ENCODE measurements at regions not wholly inside any gene's neighbourhood (a gene's known extent, or its start where the extent isn't known, plus 50 kb on each side); places are given as distances from the start of the nearest gene placed in this dataset.
A peak's percentile ranks its signal among the peaks of the same experiment; 100 is the strongest.

DNA sequence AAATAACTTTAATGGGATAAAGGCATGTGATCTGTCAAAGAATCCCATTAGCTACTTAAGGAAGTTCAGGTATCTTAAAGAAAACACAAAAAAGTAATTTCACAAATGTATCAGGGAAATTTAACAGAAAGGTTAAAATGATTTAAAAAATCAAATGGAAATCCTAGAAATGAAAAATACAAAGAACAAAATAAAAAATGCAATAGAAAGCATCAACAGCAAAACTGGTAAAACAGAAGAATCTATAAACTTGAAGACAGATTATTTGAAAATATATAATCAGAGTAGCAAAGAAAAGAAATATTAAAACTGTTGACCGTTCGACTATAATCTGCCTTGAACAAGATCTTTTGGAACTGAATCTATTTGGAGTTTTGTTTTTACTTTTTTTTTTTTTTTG, 279.4 kb upstream of the SYT1 start:
- DNase-seq (ENCODE audit: low read depth, low spot score): no peak

DNA sequence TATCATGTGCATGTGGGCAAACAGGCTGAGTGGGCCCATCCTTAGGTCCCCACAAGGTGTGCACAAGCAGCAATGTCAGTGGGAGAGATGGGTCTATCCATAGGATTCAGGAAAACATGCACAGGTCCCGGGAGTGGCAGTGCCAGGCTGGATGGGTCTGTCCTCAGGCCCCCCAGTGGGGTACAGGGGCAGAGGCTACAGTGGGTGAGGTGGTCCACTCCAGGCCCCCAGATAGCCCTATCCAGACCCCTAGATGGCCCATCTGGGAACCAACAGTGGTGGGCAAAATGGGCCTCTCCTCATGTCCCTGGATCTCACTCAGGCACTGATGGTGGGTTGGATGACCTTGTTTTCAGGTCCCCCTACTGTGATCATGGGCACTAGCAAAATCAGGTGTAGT, 277.8 kb upstream of the SYT1 start:
- no peak for DNase-seq (ENCODE audit: low read depth, low spot score)

DNA sequence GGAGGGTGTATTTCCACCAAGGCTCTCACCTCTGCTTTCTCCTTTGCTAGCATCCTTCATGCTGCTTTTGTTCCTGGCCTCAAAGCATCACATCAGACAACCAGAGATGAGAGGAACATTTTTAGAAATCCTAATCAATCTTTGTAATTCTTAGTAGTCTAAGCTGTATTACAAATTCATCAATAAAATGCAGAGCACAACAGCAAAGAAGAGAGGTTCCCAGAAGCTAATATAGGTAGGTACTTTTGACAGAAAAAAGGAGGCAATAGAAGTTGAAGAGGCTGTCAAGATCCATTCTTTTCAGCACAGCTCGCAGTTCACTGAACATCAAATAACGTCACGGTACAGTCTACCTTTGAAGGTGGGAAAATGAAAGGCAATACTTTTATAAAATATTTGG, 265.2 kb upstream of the SYT1 start:
- DNase-seq (ENCODE audit: low read depth, low spot score): no peak

DNA sequence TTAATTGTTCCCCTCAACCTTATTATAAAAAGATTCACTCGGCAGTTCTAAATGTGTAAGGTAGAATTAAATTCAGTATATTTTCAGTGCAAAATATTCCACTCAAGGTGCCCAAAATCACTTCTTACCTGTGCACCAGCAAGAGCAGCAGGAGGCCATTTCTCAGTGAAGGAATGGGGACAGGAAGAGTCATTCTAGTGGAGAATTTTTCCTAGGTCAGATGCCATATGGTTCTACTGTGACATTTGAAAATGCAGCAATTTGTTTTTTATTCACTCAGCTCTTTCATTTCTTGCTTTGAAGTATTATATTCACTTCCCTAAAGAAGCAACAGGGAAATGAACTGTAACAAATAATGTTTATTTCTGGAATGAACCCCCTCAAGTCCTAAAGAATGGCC, 264.0 kb upstream of the SYT1 start:
- DNase-seq (ENCODE audit: low read depth, low spot score): no peak

DNA sequence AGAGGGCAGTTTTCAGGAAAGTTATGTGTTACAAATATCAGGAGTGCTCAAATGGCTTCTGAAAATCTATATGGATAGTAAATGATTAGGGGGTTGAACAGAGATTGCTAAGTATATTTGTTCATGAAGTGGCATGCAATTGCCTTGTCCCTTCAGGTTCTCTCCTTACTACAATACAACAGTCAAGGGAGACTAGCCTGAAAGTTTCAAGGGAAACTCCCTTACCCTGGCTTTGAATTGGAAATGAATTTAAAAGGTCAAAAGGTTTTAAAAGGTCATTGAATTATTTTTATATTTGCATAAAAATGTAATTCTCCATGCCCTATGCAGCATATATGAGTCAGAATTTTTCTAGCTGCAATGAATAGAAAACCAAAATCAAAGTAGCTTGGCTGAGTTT, 253.1 kb upstream of the SYT1 start:
- DNase-seq (ENCODE audit: low read depth, low spot score): no peak

DNA sequence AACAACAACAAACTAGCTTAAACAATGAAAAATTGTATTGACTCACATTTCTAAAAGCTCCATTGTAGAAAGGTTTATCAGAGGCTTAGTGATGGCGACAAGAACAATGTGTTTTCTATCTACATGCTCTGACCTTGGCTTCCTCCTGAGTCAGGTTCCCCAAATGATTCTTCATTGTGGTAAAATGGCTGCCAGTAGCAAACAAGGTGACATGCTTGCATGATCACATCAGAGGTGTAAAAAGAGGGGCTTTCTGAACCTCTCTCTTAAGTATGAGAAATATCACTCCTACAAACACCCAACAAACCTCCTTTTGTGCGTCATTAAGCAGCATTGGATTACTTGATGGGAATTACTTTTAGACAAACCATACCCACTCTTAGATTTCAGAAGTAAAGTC, 252.4 kb upstream of the SYT1 start:
- no peak for DNase-seq (ENCODE audit: low read depth, low spot score)

DNA sequence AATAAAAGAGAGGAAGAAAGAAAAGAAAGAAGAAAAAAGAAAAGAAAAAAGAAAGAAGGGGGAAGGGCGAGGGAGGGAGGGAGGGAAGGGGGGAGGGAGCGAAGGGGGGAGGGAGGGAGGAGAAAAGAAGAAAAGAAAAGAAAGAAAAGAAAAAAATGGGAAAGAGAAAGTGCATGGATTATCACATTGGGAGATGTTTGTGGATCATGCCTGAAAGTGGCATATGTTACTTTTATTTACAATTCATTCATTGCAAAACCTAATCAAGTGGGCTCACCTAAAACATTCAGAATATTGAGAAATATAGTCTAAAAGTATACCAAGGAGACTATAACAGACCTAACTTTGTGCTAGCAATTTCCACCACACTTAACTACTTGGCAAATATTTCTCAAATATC, 246.9 kb upstream of the SYT1 start:
- no peak for DNase-seq (ENCODE audit: low read depth, low spot score)

DNA sequence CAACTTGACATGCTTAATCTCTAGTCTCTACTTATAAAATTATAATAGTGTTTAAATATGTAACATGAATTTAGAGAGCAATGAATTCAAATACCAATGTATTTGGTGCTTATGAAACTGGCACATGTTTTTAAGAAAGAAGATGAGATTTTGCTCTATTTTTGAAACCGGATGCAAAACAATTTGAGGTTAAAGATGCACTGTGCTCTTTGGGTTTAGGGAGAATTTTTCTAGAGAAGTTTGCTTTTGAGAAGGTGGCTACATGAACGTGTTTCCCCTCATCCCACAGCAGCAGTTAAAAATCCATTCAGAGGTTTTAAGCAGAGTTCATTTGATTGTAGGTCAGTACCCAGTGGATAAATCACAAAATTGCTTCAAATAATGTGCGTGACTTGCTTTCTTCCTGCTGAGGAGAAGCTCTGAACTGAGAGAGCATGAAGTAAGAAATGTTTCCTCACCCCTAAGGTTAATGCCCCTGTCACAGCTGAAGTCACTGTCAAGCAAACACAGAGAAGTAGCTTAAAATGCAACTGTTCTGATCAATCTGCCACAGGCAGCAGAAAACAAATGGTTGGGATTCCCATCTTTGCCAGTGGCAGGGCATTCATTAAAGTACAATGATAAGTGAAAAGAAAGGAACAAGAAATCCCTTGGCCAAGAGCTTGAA, 241.9 kb upstream of the SYT1 start:
- no peak for DNase-seq (ENCODE audit: low read depth, low spot score)

DNA sequence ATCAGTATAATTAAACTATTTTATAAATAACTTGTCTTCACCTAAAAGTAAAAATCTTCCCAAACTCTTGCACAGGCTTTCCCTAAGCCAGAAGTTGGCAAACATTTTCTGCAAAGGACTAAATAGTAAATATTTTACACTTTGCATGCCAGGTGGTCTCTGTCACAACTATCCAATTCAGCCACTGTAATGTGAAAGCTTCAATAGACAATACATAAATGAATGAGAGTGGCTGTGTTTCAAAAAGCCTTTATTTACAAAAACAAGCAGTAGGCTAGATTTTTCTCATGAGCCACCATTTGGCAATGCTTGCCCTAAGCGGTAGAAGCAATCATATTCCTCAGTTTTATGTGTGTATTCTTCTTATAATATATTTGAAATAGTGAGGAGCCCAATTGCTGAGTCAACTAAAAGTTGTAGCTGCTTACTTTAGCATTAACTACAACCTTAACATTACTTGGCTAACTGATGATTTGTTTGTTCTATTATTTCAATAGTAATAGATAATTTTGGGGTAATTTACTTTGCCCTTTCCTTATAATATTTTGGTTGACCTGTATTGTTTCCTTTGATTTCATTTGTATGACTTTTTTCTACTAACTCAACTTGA, 236.0 kb upstream of the SYT1 start:
- DNase-seq (ENCODE audit: low read depth, low spot score): no peak

DNA sequence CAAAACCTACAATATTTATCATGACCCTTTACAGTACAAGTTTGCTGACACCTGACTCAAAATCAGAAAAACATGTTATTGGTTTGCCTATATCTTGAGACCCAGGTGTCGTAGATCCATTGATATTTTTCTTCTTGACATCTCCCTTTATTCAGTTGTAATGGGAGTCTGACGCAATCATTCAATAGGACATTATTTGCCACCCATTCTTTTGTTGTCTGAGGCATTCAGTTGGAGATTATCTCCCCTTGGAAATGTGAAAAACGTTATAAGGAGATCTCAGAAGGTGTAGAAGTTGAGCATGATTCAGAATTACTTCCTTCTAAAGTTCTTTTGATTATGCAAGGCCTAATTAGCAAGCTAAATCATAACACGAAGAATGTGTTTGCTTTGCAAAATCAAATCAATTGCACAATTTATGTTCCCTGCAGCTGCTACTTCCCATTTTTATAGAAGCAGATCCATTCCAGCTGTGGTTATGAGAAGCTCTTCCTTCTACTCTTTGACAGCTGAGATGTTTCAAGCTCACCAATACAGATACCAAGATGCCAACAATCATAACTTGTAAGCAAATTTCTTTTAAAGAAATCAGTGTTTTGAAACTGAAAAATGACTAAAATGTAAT, 228.2 kb upstream of the SYT1 start:
- no peak for DNase-seq (ENCODE audit: low read depth, low spot score)

DNA sequence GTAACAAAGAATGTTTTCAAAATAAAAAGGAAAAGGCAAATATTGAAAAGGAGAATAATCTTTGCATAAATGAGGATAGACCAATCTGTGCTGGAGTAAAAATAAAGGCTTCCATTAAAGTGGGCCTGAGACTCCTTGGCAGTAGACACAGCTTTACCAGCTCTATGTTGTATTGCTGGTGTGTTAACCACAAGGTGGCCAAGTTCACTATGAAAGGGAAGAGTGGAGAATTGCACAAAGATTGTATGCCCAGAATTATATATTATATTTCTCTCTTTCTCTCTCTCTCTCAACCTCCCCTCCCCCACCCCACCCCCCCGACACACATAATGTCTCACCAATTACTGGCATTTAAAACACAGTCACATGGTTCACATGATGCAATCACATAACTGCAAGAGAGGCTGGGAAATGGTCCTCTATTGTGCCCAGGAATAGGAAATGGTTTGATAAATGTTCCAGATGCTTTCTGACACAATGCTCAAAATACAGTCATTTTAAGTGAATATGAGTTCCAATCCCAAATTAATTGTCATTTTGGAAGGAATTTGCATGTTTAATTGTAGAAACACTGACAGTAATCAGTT, 222.6 kb upstream of the SYT1 start:
- DNase-seq (ENCODE audit: low read depth, low spot score): no peak

DNA sequence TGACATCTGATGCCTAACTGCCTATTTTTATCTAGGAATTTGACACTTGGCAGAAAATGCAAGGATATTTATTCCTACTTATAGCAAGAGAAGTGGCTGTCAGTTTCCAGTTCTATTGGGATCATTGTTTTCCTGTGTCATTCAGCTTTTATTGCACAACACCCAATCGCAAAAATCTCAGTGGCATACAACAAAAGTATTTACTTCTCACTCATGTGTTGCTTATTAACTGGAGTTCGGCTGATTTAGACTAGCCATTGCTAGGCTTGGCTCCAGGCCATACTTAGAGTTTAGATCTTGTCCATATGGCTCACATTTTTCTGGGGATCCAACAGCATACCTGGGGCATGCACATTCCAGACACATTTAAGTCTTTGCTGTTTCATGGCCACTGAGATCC, 218.6 kb upstream of the SYT1 start:
- no peak for DNase-seq (ENCODE audit: low read depth, low spot score)

DNA sequence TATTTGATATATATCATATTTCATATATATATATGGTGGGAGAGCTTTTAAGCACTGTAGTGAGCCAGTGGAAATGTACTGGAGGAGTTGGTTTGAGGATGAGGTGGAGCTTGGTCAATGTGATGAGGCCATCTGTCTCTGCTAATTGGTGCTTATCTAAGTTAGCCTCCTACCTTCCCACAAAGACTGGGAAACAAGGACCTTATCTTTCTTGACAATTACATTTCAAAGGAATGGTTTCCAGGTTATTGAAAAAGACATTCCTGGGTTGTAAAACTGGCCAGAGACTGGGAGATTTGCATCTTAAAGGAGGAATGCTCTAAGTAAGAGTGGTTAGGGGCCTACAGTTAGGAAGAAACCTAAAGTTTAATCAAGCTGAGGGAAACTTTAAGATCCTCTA, 212.8 kb upstream of the SYT1 start:
- no peak for DNase-seq (ENCODE audit: low read depth, low spot score)

DNA sequence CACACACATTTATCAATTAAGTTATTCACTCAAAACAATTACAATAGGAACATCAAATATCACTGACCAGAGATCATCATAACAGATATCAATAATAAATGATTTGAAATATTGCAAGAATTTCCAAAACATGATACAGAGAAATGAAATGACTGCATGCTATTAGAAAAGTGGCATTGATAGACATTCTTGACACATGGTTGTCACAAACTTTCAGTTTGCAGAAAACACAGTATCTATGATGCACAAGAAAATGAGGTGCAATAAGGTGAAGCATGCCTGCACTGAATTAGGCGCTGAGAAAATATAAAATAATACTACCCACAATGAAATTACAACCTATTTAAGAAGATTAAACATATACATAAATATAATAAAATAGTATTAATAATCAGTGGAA, 198.0 kb upstream of the SYT1 start:
- no peak for DNase-seq (ENCODE audit: low read depth, low spot score)

DNA sequence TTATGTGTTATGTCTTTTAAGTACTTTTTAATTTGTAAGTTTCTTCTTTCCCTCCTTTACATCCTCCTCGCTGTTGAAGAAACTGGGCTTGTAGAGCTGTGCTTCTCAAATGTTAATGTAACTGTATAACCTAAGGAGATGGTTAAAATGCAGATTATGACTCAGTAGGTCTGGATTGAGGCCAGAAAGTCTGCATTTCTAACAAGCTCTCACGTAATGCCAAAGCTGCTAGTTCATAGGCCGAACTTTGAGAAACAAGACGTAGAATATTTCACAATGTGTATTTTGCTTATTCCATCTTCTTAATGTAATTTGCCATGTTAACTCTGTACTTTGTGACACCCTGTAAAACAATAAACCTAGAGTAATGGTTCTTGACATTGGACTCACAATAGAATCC, 193.3 kb upstream of the SYT1 start:
- DNase-seq (ENCODE audit: low read depth, low spot score): peak; percentile 76

DNA sequence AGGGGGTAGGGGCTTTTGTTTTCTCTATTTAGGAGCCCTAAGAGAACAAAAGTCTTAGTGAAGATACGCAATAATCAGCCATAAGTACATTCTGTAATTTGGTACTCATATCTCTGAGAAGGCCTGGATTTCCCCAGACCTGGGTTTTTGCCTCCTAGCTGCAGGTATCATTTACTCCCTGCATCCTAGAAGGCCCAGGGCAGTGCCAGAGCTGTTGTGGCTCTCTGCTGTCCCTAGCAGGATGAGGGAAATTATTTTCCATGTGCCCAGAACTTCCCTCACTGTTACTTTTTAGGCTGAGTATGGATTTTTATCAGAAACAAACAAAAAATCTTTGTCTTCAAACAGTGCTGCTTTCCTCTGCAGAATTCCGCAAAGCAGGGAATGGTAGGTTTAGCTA, 192.5 kb upstream of the SYT1 start:
- no peak for DNase-seq (ENCODE audit: low read depth, low spot score)

DNA sequence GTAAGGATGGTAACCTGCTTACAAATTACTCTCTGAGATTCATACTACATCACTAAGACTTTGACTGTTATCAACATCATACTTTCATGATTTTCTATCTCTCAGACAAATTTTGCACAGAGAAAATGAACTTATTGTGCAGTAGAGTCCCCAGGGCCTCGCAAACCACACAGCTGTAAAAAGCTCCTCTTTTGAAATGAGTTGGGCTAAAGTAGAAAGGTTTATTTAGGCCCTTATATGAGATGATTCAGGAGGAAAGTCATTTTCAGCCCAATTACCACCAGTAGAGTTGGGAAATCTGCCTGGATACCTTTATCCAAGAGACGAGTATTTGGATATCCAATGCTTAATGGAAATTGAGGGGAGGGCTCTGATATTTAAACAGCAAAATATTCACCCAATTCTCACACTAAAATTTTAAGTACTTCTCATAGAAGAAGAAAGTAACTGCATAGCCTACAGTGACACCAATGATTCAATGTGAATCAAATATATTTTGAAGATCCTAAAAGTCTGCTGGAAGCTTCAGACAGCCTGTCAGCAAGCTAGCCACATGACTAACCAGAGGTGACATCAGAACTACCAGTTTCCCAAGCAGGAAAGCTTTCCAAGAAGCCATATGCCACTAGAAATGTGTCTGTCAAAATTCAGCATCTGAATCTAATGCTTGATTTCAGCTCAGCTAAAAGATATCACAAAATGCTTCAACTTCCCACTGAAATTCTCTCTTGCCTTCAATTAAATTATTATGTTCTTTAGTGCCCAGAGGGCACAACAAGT, 190.1 kb upstream of the SYT1 start:
- DNase-seq (ENCODE audit: low read depth, low spot score): no peak

DNA sequence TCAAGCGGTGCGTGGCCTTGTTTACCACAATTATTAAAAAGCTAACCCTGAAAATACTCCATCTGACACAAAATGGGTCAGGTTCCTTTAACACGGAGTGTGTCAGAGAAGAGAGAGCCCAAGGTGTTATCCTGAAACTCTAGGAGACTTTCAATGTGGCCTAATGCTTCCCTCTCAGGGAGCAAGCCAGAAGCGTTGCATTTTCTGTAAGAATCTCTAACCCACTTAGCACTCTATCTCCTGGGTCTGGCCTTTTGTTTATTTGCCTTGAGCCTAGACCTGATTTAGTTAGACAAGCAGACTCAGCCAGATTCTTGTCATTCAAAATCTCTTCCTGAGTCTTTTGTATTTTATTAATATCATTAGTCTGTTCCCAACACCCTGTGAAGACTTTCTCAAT, 184.0 kb upstream of the SYT1 start:
- no peak for DNase-seq (ENCODE audit: low read depth, low spot score)

DNA sequence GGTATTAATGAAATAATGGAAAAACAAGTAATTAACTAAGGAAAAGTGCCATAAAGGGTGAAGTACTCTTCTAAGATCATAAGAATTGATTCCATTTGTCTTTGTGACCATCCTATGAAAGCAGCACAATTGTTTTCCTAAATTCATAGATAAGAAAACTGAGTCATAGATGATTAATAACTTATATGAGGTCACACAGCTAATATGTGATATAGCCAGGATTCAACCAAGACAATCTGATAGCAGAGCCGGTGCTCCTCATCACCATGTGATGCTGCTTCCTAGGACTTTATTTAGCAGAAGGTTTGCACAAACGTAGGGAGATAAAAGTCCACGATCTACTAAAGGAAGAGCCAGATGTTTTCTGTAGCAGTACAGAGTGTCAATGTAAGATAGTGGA, 181.5 kb upstream of the SYT1 start:
- DNase-seq (ENCODE audit: low read depth, low spot score): no peak

DNA sequence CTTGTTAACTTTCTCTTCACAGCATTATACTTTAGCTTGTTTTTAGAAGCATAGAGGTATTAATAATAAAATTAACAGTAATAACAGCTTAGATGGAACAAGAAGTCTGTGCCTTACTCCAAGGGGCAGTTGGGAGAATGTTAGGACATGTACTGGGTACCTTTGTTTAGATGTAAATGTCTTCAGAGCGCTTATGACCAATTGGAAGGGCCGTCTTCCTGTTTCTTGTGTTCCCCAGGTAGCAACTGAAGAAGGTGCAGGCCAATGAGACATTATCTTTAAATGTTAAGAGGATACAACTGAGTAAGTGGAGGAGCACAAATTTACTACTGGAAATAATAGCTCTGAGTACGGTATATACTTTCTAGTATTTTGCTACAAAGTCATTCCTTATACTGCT, 180.9 kb upstream of the SYT1 start:
- DNase-seq (ENCODE audit: low read depth, low spot score): no peak

DNA sequence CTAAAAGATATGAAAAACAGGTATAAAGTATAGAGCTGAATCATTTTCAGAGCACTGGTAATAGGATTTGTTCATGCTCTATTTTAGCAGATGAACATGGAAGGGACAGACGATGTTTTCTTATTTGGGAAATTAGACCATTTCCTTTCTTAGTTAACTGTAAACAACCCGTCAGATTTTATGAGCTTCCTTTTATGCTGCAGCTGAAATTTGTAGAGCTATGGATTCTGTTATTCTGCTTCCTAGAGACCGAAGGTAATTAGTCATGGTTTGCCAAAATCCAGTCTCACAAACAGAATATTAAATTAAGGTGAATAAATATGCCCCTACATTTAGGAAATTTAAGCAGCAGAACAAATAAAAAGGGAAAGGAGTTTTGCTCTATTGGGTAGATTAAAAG, 180.2 kb upstream of the SYT1 start:
- DNase-seq (ENCODE audit: low read depth, low spot score): no peak

DNA sequence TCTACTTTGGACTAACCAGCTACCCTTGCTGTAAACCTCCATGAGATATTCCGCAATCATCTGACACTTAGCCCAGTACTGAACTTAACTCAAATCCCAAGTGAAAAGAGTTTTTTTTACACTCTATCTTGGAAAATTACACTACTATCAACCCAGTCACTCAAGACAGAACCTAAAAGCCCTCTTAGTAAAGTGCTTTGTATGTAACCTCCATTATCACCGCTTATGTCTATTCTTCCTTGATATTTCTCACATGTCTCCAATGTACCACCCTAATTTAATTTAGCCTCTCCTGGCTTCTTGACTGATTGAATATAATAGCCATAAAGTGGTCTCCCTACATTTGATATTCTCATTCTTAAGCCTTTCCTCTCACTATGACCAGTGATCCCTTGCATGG, 168.8 kb upstream of the SYT1 start:
- no peak for DNase-seq (ENCODE audit: low read depth, low spot score)

All from brain pericyte (primary cell).